ENCODE measurements at regions not wholly inside any gene's neighbourhood (a gene's known extent, or its start where the extent isn't known, plus 50 kb on each side); places are given as distances from the start of the nearest gene placed in this dataset.

- H3K27ac ChIP-seq: no peak overlapping the region
Observed at GRCh38 chr5:57662991-57663390, 180.4 kb upstream of the ACTBL2 start.

GRCh38 chr5:57659886-57660285, 177.3 kb upstream of the ACTBL2 start:
- H3K27ac ChIP-seq: no peak overlapping the region
- peaks cover 0 to 2% of the 10 kb centered on the region in 2 donors for H3K4me1 ChIP-seq
- H3K4me3 ChIP-seq: no peak overlapping the region
- no peaks in the 10 kb centered on the region for H3K36me3 ChIP-seq
- no peaks in the 10 kb centered on the region for H3K9me3 ChIP-seq
- H3K27me3 ChIP-seq: no peaks in the 10 kb centered on the region
- no peak for TF ChIP-seq CTCF (IDR thresholded peaks at IDR 0.05)
- intact Hi-C loops (cut with DNase I): no loop called here
- no peak for DNase-seq (ENCODE audit: low spot score in 2 of 2)

More at GRCh38 chr5:57662991-57663390, 180.4 kb upstream of the ACTBL2 start:
- Histone ChIP-seq H3K9me3 (no peaks in the 10 kb centered on the region), H3K4me3 (no peak overlapping the region), H3K36me3 (no peaks in the 10 kb centered on the region), H3K27me3 (no peaks in the 10 kb centered on the region), H3K4me1 (peaks cover 0 to 2% of the 10 kb centered on the region in 2 donors)
- no peak for TF ChIP-seq CTCF (IDR thresholded peaks at IDR 0.05)
- DNase-seq (ENCODE audit: low spot score in 2 of 2): no peak
- intact Hi-C loops (cut with DNase I): no loop called here

GRCh38 chr5:57658018-57658417, 175.4 kb upstream of the ACTBL2 start:
- intact Hi-C loops (cut with DNase I): no loop called here
- no peak for TF ChIP-seq CTCF (IDR thresholded peaks at IDR 0.05)
- Histone ChIP-seq H3K4me3 (no peak overlapping the region), H3K36me3 (no peaks in the 10 kb centered on the region), H3K9me3 (no peaks in the 10 kb centered on the region), H3K27ac (peak overlapping the region; percentile 7 to 19), H3K27me3 (no peaks in the 10 kb centered on the region), H3K4me1 (peaks cover 0 to 2% of the 10 kb centered on the region in 2 donors)
- DNase-seq (ENCODE audit: low spot score in 2 of 2): no peak

- no peak overlapping the region for H3K27ac ChIP-seq
- no peak overlapping the region for H3K4me3 ChIP-seq
- H3K4me1 ChIP-seq: peaks cover 0 to 2% of the 10 kb centered on the region in 2 donors
- DNase-seq (ENCODE audit: low spot score in 2 of 2): no peak
- H3K36me3 ChIP-seq: no peaks in the 10 kb centered on the region
- TF ChIP-seq CTCF (IDR thresholded peaks at IDR 0.05): no peak
- H3K9me3 ChIP-seq: no peaks in the 10 kb centered on the region
- H3K27me3 ChIP-seq: no peaks in the 10 kb centered on the region
- intact Hi-C loops (cut with DNase I): no loop called here
Observed at GRCh38 chr5:57655228-57655627, 172.6 kb upstream of the ACTBL2 start.

- Histone ChIP-seq H3K36me3 (no peaks in the 10 kb centered on the region), H3K27ac (no peak overlapping the region), H3K27me3 (no peaks in the 10 kb centered on the region), H3K4me1 (peaks cover 0 to 2% of the 10 kb centered on the region in 2 donors), H3K9me3 (peaks cover 0 to 4% of the 10 kb centered on the region in 2 donors), H3K4me3 (no peak overlapping the region)
- intact Hi-C loops (cut with DNase I): no loop called here
- no peak for DNase-seq (ENCODE audit: low spot score in 2 of 2)
- no peak for TF ChIP-seq CTCF (IDR thresholded peaks at IDR 0.05)
Observed at GRCh38 chr5:57653636-57654290, 171.2 kb upstream of the ACTBL2 start.

- Histone ChIP-seq H3K27ac (no peak overlapping the region), H3K27me3 (no peaks in the 10 kb centered on the region), H3K4me3 (no peak overlapping the region), H3K4me1 (no peaks in the 10 kb centered on the region), H3K36me3 (no peaks in the 10 kb centered on the region), H3K9me3 (peaks cover 0 to 20% of the 10 kb centered on the region in 2 donors)
- intact Hi-C loops (cut with DNase I): no loop called here
- TF ChIP-seq CTCF (IDR thresholded peaks at IDR 0.05): no peak
- DNase-seq (ENCODE audit: low spot score in 2 of 2): no peak
Observed at GRCh38 chr5:57651127-57651526, 168.5 kb upstream of the ACTBL2 start.
